HG03469 (cell line): ENCODE measurements at regions not wholly inside any gene's neighbourhood (a gene's known extent, or its start where the extent isn't known, plus 50 kb on each side); places are given as distances from the start of the nearest gene placed in this dataset.
"Not testable (repeated sequence)": the region's sequence is repeated elsewhere in the genome, so short reads cannot be mapped to it uniquely, and the experiment has no call there.

Source experiments
- ATAC-seq: cut with Tn5 transposase; IDR thresholded peaks from one replicate; pipeline ENCODE4 v1.9.1; 2021; ENCODE audit warnings: mild to moderate bottlenecking, moderate library complexity, moderate number of reproducible peaks; ENCODE audit not compliant: unreplicated experiment

DNA sequence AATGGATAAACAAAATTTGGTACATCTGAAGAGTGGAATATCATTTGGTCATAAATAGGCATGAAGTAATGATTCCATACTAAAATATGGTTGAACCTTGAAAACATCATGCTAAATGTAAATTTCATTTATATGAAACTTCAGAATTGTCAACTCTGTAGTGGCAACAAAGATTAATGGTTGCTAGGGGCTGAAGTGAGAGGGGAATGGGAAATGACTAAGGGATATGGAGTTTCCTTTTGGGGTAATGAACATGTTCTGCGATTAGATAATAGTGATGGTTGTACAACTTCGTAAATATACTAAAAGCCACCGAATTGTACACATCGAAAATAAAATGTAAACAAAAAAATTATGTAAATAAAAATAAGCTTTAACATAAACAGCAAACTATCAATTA, 384.1 kb upstream of the STEAP1 start:
- ATAC-seq = no peak

DNA sequence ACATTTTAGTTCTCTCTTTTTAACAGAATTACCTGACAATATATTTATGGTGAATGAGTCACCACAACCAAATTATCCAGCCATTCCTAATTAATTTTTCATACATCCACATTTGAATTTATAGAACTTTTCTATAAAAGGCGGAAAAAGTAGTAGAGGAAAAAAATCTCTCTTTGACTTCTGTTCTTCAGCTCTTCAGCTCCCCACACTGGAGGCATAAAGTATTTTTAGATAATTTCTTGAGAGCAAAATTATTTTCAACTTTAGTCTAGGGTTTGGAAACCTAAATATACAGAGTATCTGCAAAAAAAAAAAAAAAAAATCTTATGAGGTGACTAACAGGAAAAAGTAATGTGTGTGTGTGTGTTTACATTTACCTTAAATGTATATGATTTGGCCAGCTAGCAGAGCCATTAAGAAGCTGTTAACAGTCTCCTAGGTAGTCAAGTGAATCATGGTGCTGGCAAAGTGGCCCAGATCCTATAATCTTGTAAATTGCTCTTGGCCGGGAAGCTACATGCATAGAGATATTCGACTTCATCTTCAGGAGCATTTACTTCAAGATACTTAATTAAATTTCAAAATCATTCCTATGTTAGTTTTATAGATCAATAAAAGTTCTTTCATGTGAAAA, 383.1 kb upstream of the STEAP1 start:
- ATAC-seq = no peak

DNA sequence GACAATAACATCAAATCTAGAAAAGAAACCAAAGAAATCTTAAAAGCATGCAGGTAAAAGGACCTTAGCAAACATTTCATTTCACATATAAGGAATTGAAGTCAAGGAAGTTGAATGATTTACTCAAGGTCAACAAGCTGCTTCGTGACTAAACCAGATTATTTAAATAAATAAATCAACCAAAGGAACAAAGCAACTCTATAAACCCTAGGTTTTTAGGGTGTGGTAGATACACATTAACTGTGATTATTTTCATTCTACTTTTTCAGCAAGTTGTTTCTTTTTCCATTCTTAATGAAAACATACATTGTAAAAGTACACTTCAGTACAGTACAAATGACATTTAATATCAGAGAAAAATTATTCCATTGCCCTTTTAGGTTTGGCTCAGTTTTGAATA, 382.0 kb upstream of the STEAP1 start:
- ATAC-seq = no peak

DNA sequence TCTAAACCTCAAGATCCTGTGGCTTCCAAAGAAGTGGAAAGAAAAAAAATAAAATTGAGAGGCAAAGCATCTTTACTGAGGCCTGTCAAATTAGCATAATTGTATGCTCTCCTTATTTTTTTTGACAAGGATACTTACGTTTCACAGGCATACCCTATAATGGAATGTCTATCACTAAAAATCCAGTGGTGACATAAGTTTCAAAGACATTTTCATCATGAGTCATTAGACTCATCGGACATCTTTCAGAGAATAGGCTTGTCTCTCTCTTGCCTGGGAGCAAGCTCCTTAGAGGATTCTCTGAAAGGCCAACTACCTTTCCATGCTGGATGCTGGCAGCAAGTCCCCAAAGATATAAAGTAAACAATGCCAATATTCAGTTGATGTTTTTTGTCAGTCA, 380.7 kb upstream of the STEAP1 start:
- ATAC-seq = no peak

DNA sequence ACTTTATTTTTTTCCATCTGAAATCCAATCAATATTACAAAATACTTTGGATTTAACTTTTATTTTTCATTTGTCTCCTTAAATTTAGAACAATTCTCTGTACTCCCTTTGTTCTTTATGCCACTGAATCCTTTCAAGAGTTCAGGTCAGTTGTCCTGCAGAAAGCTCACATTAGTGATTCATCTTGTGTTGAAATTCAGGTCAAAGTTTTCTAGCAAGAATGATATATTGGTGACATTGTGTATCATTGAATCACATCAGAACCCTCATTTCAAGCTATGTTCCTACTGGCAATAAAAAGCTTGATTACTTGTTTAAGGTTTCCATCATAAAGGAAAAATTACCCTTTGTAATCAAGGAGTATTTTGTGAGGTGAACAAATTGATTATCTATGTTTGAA, 378.8 kb upstream of the STEAP1 start:
- ATAC-seq = no peak

DNA sequence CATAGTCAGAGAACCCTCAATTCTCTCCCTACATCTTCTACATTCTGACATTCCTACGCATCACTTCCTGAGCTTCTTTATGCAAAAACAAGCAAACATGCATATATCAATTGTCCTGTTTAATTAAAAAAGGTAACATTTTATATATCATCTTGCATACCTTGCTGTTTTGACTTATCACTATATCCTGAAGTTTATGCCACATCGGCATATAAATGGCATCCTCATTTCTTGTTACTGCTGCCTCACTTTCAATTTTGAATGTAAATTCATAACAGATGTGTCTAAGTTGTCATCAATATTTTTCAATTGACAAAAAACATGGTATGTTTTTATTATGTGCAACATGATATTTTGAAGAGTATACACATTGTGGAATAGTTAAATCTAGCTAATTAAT, 377.3 kb upstream of the STEAP1 start:
- ATAC-seq = no peak

DNA sequence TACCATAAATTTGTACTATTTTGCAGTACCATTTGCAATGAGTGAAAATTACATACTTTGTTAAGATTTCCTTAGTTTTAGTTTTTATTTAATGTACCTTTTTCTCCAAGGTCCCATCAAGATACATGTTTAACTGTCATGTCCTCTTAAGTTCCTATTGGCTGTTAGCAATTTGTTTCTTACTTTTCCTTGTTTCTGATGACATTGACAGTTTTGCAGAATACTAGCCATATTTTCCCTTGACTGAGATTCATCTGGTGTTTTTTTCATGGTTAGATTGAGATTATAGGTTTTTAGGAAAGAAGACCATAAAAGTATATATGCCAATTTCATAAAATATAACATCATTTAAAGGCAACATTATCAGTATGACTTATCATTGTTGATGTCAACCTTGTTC, 376.8 kb upstream of the STEAP1 start:
- ATAC-seq = no peak

DNA sequence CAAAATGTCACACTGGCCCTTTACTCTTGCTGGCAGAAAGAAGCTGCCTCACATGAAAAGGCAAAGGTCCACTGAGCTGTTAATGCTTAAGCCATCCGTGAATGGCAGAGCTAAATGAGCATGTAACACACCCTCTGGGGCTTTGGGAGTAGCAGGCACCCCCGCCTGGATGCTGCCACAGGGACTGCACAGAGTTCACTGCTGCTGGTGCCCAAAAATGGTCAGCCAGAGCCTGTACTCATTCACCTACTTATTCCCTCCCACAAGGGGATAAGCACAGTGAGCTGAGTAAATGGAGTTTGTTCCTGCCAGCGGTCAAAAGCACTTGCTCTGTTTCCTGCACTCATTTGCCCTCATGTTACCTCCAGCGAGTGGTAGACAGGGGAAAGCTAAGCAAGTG, 374.0 kb upstream of the STEAP1 start:
- ATAC-seq = no peak

DNA sequence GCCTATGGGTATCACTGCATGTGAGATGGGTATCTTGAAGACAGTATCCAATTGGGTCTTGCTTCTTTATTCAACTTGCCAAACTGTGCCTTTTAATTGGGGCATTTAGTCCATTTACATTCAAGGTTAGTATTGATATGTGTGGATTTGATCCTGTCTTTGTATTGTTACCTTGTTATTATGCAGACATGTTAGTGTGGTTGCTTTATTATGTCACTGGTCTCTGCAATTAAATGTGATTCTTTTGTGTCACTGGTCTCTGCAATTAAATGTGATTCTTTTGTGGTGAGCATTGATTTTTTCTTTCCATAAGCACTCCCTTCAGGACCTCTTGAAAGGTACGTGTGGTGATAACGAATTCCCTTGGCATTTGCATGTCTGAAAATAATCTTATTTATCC, 357.8 kb upstream of the STEAP1 start:
- no peak for ATAC-seq

DNA sequence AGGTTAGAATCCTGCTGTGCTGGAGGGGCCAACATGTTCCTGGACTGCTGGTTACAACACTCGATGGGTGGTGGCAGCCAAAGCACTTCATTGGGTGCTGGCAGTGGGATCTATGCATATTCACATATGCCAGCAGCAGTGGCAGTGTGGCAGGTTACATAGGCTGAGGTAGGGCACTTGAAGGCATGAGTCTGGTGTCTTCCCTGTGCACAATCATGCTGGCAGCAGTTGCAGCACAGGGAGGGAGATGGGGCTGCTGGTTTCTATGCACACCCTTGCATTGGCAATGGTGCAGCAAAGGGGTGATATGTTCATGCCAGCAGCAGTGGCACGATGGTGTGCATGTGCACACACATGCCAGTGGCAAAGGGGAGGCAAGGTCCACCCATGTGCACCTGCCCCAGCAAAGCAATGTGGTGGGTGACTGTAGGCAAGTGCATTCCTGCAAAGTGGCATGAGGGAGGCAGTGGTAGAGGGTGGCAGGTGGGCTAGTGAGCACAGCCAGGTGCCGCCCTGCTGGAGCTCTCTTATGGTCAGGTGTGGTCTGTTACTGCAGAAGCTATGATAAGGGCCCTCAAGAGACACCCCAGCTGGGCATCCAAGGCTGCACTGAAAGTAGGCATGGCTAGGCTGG, 356.2 kb upstream of the STEAP1 start:
- no peak for ATAC-seq

DNA sequence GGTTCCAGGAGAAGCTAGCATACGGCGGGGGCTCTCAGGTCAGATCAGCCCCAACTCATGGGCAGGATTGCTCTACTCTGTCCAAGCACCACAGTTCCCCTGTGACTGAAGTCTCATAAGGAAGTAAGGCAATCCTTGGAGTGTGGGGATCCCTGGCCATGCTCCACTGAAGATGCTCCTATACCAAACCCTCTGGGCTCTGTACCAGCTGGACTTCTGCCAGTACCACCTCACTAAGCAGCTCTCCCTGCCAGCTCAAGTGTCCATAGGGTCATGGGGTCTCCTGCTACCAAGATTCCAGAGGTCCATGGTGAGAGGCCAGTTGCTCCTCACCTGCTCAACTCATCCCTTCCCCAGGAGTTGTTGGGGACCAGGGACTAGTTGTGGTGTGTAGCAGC, 355.7 kb upstream of the STEAP1 start:
- ATAC-seq = no peak

DNA sequence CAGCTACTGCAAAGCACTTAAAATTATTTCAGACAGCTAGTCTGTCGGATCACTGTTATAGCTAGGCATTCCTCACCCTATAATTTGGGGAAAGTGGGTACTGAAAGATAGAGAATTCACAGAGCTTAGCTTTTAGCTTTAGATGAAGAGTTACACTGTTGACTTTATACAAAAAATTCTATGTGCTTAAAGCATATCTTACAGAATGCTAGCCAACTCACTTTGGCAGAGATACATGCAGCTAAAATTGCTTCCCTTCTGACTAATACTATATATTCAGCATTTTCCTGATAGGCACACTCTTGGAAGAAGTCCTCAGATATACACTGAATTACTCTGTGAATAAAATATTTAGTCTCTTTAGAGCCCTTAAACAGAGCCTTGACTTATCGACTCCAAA, 353.5 kb upstream of the STEAP1 start:
- ATAC-seq = no peak

DNA sequence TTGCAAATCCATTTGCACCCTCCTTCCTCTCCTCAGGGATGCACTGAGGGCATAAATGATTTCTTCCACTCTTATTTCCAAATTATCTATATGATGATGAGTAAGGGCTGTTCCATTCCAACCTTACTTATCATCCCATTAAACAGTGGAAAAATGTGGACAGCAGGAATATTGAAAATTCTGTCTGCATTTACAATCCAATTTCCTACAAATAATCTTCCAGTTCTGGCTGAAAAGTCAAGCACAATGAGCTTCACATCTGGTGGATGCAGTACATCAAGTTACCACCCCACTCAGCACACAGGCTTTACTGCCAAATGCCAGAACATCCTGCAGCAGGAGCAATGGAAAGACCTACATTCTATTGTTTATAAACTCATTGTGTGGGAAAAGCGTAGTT, 345.0 kb upstream of the STEAP1 start:
- ATAC-seq = no peak

DNA sequence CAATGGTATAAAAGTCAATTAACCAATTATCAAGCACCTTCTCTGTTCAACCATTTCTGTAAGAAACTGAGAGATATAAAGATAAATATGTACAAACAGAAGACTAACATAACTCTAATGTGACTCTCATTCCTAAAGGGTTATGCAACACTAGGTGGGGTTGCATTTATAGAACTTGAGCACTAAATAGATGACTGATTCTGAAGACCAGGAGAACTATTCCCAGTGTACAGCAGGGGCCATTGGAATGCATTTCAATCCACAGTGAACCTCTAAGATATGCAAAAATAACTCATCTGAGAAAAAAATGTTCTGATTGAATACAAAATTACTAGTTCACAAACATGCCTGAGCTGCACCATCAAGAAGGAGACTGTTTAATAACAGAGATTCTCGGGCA, 341.2 kb upstream of the STEAP1 start:
- no peak for ATAC-seq

DNA sequence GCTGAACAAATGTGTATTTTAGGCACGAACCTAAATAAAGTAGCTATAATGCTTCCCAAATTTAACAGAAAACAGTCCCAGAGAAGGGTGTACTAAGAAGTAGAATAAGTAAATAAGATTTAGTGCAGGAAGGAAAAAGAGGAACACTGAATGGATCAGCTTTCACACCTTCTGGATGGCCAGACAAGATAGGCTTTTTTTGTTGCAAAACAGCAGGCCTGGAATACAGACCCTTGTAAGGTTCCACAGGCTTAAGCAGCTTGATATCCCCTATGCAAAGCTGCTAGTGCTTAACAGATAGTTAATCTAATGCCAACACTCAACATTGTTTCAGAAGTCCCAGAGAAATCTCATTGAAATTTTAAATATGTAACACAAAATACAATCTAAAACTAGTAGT, 328.1 kb upstream of the STEAP1 start:
- ATAC-seq = no peak

DNA sequence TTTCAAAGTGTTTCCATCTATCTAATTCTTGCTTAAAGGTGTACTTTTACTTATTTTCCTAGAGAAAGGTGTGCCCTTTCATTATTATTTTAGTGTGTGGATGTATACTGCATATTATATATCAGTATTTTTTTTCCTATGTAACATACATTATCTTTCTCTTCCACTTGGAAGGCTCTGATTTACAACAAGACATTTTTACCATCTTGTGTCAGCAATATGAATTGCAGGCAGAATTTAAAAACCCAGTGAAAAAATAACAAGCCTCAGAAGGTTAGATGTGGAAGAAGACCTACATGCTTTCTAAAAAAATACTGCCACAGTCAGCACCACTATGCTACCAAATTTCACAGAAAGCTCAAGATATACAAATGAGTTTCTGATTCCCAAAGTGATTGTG, 327.7 kb upstream of the STEAP1 start:
- no peak for ATAC-seq

DNA sequence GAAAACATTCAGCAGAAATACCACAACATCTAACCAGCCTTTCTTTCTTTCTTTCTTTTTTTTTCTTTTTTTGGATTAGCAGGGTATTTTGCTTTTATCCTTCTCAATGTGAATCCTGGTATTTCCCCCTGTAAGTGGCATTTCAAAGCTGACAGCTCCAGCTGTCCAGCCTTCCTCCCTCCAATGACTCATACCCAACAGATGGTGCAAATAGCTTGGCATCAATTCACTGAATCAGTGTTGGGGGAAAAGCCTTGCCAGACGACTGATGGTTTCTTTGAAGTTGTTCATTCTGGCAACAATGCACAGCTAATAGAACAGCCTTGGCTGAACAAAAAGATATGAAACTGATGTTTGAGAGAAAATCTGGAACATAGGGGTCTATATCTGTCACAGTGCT, 316.8 kb upstream of the STEAP1 start:
- ATAC-seq = no peak

DNA sequence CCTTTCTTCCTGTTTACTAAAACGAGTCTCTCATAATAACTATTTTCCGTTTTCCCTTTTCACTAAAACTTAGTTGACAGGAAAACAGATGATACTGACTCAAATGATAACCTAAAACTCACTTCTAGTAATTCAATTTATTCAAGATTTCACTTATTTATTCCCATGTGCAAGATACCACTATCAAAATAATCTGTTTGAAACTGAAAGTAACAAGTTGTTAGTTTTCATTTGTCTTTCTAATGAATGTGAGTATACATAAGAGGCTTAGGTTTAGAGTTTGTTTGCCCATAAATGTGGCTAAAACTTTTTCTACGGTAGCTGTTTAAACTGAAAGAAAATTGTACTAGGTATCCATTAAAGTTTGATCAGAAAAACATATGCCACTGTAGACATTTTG, 314.9 kb upstream of the STEAP1 start:
- ATAC-seq = no peak

DNA sequence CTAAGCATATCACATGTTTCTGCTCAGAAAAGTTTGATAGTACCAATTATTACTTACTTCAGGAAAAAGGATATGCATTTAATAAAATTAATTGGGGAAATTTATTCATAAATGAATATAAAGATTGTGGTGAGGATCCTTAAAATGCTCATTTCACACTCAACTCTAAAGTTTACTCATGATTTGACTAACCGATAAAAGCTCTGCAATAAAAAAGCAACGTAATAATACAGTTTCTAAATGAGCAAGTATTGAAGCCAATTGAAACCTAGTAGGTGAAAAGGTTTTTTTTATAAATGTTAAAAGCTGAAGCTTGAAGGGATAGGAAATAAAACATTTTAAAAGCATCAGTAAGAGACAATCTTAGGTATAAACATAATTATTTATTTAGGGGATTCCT, 308.3 kb upstream of the STEAP1 start:
- no peak for ATAC-seq

DNA sequence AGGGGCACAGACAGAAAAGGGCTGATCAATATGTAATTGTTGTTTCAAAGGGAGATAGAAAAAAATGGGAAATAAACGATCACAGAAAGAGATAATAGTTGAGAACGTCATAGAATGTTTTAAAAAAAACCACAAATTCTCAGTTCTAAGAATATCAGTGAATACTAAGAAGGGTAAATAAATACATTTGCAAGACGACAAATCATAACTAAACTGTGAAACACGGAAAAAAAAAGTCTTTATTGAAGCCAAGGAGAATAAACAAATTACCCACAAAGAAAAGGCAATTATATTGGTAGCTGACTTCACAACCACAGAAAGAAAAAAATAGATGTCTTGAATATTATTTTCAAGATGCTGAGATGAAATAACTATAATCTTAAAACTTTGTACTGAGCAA, 305.2 kb upstream of the STEAP1 start:
- ATAC-seq = no peak

DNA sequence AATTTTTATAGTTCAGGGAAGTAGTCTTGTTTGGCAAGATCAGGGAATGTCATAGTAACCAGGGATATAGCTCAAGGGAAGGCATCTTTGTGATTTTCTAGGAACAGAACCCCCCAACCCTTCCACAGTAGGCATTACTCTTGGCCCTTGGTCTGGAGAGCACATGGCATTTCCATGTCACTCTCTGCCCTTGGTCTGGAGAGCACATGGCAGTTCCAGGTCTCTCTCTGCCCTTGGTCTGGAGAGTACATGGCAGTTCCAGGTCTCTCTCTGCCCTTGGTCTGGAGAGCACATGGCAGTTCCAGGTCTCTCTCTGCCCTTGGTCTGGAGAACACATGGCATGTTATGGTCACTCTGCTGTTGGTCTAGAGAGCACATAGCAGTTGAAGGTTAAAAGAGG, 297.2 kb upstream of the STEAP1 start:
- not testable (repeated sequence) for ATAC-seq

DNA sequence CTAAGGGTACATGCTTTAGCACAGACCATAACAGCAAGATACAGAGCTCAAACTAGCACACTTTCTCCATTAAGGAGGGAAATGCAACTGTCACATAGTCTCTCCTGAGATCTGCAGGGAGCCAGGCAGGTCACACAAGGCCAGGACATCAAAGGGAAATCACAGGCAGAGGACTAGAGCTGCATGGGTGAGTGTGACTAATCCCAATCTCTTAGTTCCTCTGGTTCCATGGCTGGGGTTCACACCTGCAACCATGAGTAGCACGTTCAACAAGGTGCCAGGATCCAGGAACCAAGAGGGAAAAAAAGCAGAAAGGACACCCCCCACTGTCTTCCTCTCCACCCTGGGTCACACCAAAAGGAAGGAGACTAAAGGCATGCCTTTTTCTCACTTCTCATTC, 296.5 kb upstream of the STEAP1 start:
- ATAC-seq = no peak

DNA sequence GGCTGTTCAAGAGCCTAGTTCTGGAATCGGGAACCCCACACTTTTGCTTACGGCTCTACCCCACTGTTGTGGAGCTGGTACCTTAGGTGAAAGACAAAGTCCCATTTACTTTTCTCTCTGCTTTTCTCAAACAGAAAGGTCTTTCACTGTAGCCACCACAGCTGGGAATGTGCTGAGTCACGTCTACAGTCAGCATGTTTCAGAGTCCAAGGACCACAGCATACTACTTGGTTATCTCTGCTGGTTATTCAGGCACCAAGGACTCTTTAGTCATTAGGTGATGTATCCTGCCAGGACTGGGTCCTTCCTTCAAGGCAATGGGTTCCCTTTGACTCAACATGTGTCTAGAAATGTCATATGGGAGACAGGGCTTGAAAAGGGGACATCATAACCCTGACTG, 266.8 kb upstream of the STEAP1 start:
- ATAC-seq = no peak
